IPS DF 19.7 (cell line): ENCODE measurements at regions not wholly inside any gene's neighbourhood (a gene's known extent, or its start where the extent isn't known, plus 50 kb on each side); places are given as distances from the start of the nearest gene placed in this dataset.

ENCODE experiments used
- DNase-seq: peaks from one replicate; pipeline ENCODE4 v3.0.0-alpha.2; 2013; ENCODE audit warnings: low read depth, low spot score

GRCh38 chr21:39105836-39106235 lies 77.4 kb downstream of the PSMG1 start:
- DNase-seq: no peak

- no peak for DNase-seq
These were observed 77.9 kb downstream of the PSMG1 start for GRCh38 chr21:39105341-39105765.

- no peak for DNase-seq
These were observed 78.3 kb downstream of the PSMG1 start for GRCh38 chr21:39104911-39105310.

GRCh38 chr21:39103689-39104088 lies 79.6 kb downstream of the PSMG1 start:
- DNase-seq: no peak

GRCh38 chr21:39099859-39100258 lies 83.4 kb downstream of the PSMG1 start:
- no peak for DNase-seq

GRCh38 chr21:39098696-39099200 lies 84.5 kb downstream of the PSMG1 start:
- no peak for DNase-seq

GRCh38 chr21:39097981-39098380 lies 85.3 kb downstream of the PSMG1 start:
- no peak for DNase-seq

GRCh38 chr21:39097335-39097861 lies 85.9 kb downstream of the PSMG1 start:
- no peak for DNase-seq

- peak; percentile 15 for DNase-seq
These were observed 86.5 kb downstream of the PSMG1 start for GRCh38 chr21:39096754-39097153.

GRCh38 chr21:39095681-39096080 lies 87.6 kb downstream of the PSMG1 start:
- DNase-seq: no peak

- no peak for DNase-seq
These were observed 88.2 kb downstream of the PSMG1 start for GRCh38 chr21:39094847-39095579.

GRCh38 chr21:39094087-39094780 lies 89.0 kb downstream of the PSMG1 start:
- DNase-seq: no peak

- DNase-seq: no peak
These were observed 89.7 kb downstream of the PSMG1 start for GRCh38 chr21:39093526-39093925.

- no peak for DNase-seq
These were observed 94.3 kb downstream of the PSMG1 start for GRCh38 chr21:39088831-39089380.

GRCh38 chr21:39088031-39088370 lies 95.2 kb downstream of the PSMG1 start:
- DNase-seq: no peak

GRCh38 chr21:39087238-39088030 lies 95.8 kb downstream of the PSMG1 start:
- DNase-seq: no peak

- no peak for DNase-seq
These were observed 96.7 kb downstream of the PSMG1 start for GRCh38 chr21:39086547-39086946.

- DNase-seq: no peak
These were observed 97.3 kb downstream of the PSMG1 start for GRCh38 chr21:39085843-39086405.

- no peak for DNase-seq
These were observed 98.1 kb downstream of the PSMG1 start for GRCh38 chr21:39084979-39085729.

GRCh38 chr21:39084073-39084472 lies 99.2 kb downstream of the PSMG1 start:
- no peak for DNase-seq
